Uterus (tissue), 3 donors: ENCODE measurements at regions not wholly inside any gene's neighbourhood (a gene's known extent, or its start where the extent isn't known, plus 50 kb on each side); places are given as distances from the start of the nearest gene placed in this dataset.

ENCODE experiments used
- DNase-seq, 2 donors: peaks; one replicate each; pipeline ENCODE4 v3.0.0-alpha.2; 2019 to 2020
- H3K27ac ChIP-seq, 2 donors: fragments of 200-600 bp; sonication (generic); 1 replicate in 1 of 2; 2 replicates in 1 of 2; pipeline ENCODE4 v1.5.1; 2016 to 2018
- H3K27me3 ChIP-seq, 2 donors: fragments of 200-600 bp; sonication (generic); one replicate each; pipeline ENCODE4 v1.5.1; 2018 to 2019; ENCODE audit warnings: control low read depth in 1 of 2
- H3K36me3 ChIP-seq, 2 donors: fragments of 200-600 bp; sonication (generic); one replicate each; pipeline ENCODE4 v1.5.1; 2019; ENCODE audit warnings: control low read depth in 1 of 2
- H3K4me1 ChIP-seq, 2 donors: fragments of 200-600 bp; sonication (generic); one replicate each; pipeline ENCODE4 v1.5.1; 2018 to 2019; ENCODE audit warnings: control low read depth in 1 of 2
- H3K4me3 ChIP-seq, 2 donors: fragments of 200-600 bp; sonication (generic); 1 replicate in 1 of 2; 2 replicates in 1 of 2; pipeline ENCODE4 v1.5.1; 2018 to 2019; ENCODE audit warnings: mild to moderate bottlenecking in 1 of 2
- H3K9me3 ChIP-seq, 2 donors: fragments of 200-600 bp; sonication (generic); one replicate each; pipeline ENCODE4 v1.5.1; 2019; ENCODE audit warnings: control low read depth in 1 of 2
- POLR2A ChIP-seq, 2 donors: fragments of 450-650 bp; IDR thresholded peaks; one replicate each; pipeline ENCODE4 v1.6.1; 2016; ENCODE audit warnings: antibody characterized with exemption in 2 of 2, mild to moderate bottlenecking in 1 of 2, moderate library complexity in 1 of 2
- intact Hi-C: fragments of 100-400 bp; cut with DNase I; formaldehyde crosslinking; loops from one replicate; pipeline ENCODE4 v1.15.1; 2023; ENCODE audit warnings: low total_unique reads
- TF ChIP-seq, protein P1 (sequence below), 4 experiments: fragments of 200-600 bp in 2 of 4; fragments of 450-650 bp in 2 of 4; sonication (generic) in 2 of 4; IDR thresholded peaks; one replicate each; pipeline ENCODE4 v1.5.1; 2016 to 2019; ENCODE audit warnings: antibody characterized with exemption in 4 of 4, mild to moderate bottlenecking in 2 of 4, moderate library complexity in 1 of 4
- donor health status: DM: yes; HTN: yes; CAD: no.

DNA sequence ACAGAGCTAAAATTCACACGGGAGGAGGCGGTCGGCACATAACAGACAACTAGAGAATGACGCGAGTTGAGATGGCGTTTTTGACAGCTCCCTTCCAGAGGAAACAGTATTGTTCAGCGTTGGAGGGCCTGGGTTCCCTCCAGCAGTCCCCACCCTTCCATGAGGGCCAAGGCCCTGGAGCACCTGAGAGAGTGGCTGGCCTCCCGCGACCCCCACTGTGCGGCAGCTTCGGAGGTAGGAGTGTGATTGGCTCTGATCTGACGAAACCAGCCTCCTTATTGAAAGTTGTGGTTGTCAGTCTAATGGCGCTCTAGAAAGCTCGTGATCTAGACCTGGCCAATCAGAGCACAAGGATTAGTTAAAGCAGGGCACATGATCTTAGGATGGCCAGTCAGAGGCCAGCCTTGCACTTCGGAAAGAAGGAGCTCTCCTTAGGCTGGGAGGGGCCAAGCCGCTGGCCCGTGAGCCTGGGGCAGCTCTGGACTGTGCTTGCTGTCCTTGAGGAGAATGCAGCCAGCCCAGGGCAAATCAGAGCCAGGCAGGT is 104.5 kb upstream of the CELF4 start:
- Histone ChIP-seq H3K36me3 (no peaks in the 10 kb centered on the region), H3K27ac (no peak overlapping the region), H3K27me3 (no peaks in the 10 kb centered on the region), H3K9me3 (no peaks in the 10 kb centered on the region), H3K4me1 (no peaks in the 10 kb centered on the region), H3K4me3 (no peak overlapping the region)
- intact Hi-C loops = no loop called here
- DNase-seq = no peak
- no peak for TF ChIP-seq POLR2A (IDR thresholded peaks at IDR 0.05)

DNA sequence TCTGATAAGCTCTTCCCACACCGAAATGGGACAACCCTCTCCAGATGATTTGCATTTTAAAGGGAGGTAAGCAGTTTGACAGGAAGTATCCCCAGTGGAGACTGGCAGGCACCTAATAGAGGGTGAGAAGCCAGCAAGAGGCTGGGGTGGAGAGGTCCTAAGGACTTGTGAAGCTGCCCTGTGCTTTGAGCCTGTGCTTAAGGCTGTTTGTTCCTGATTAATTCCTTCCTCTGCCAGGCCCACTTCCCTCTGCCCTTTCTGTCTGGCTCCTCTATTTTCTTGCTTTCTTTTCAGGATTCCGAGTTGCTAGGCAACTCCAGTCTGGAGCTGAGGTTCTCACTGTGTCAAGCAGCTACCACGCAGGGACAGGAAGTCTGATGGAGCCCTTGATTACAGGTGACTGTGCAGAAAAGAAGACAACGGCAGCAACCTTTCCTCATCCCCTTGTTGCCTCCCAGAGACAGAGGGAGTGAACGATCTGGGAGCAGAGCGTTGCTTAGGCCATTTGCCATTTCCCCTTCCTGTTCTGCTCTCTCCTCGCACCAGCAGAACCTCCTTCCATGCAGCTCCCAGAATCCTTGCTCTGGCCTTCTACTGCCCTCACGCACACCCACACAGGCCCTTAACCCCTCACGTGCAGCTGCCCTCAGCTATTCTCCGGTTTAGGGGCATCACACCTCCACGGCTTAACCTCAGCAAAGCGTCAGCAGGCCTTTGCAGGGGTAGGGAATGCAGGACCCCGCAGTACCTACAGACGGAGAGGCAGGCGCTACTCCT is 103.6 kb upstream of the CELF4 start:
- no peak for TF ChIP-seq POLR2A (IDR thresholded peaks at IDR 0.05)
- TF ChIP-seq, protein P1, sequence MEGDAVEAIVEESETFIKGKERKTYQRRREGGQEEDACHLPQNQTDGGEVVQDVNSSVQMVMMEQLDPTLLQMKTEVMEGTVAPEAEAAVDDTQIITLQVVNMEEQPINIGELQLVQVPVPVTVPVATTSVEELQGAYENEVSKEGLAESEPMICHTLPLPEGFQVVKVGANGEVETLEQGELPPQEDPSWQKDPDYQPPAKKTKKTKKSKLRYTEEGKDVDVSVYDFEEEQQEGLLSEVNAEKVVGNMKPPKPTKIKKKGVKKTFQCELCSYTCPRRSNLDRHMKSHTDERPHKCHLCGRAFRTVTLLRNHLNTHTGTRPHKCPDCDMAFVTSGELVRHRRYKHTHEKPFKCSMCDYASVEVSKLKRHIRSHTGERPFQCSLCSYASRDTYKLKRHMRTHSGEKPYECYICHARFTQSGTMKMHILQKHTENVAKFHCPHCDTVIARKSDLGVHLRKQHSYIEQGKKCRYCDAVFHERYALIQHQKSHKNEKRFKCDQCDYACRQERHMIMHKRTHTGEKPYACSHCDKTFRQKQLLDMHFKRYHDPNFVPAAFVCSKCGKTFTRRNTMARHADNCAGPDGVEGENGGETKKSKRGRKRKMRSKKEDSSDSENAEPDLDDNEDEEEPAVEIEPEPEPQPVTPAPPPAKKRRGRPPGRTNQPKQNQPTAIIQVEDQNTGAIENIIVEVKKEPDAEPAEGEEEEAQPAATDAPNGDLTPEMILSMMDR (IDR thresholded peaks at IDR 0.05) = no peak
- no peaks in the 10 kb centered on the region for H3K36me3 ChIP-seq
- H3K4me1 ChIP-seq = no peaks in the 10 kb centered on the region
- no peak overlapping the region for H3K27ac ChIP-seq
- H3K4me3 ChIP-seq = no peak overlapping the region
- H3K27me3 ChIP-seq = no peaks in the 10 kb centered on the region
- intact Hi-C loops = no loop called here
- DNase-seq = no peak
- H3K9me3 ChIP-seq = no peaks in the 10 kb centered on the region

GRCh38 chr18:37667836-37668235 is 102.2 kb upstream of the CELF4 start:
- H3K4me1 ChIP-seq = no peaks in the 10 kb centered on the region
- TF ChIP-seq POLR2A (IDR thresholded peaks at IDR 0.05) = no peak
- TF ChIP-seq, protein P1 (IDR thresholded peaks at IDR 0.05) = no peak
- no peaks in the 10 kb centered on the region for H3K36me3 ChIP-seq
- H3K27ac ChIP-seq = no peak overlapping the region
- H3K9me3 ChIP-seq = no peaks in the 10 kb centered on the region
- no peak for DNase-seq
- intact Hi-C loops = no loop called here
- H3K27me3 ChIP-seq = no peaks in the 10 kb centered on the region
- no peak overlapping the region for H3K4me3 ChIP-seq

DNA sequence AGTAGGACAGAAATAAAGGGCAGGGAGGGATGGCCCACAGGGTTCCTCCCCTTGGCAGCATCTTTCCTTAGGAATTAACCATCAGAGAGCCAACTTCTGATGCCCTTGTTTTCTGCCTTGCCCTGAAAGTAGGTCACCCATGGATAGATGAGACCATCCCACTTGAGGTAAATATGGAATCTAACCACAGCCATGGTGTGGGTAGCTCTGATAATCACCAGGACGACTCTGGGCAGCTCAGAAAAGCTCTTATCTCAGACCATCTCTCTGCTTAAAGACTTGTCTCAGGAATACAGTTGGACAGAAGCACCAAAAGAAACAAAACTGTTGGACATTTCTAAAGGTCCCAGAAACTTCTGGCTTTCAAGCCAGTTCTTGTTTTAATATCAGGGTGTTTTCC is 101.4 kb upstream of the CELF4 start:
- Histone ChIP-seq H3K27me3 (no peaks in the 10 kb centered on the region), H3K4me3 (no peak overlapping the region), H3K9me3 (no peaks in the 10 kb centered on the region), H3K4me1 (no peaks in the 10 kb centered on the region), H3K36me3 (no peaks in the 10 kb centered on the region), H3K27ac (no peak overlapping the region)
- no peak for DNase-seq
- intact Hi-C loops = no loop called here
- TF ChIP-seq, protein P1 (IDR thresholded peaks at IDR 0.05) = no peak
- TF ChIP-seq POLR2A (IDR thresholded peaks at IDR 0.05) = no peak

GRCh38 chr18:37666451-37666850 is 100.9 kb upstream of the CELF4 start:
- intact Hi-C loops = no loop called here

More at GRCh38 chr18:37666451-37666850, 100.9 kb upstream of the CELF4 start:
- DNase-seq = no peak
- Histone ChIP-seq H3K9me3 (no peaks in the 10 kb centered on the region), H3K27ac (no peak overlapping the region), H3K4me3 (no peak overlapping the region), H3K36me3 (no peaks in the 10 kb centered on the region), H3K4me1 (no peaks in the 10 kb centered on the region), H3K27me3 (no peaks in the 10 kb centered on the region)
- TF ChIP-seq, protein P1 (IDR thresholded peaks at IDR 0.05) = no peak
- no peak for TF ChIP-seq POLR2A (IDR thresholded peaks at IDR 0.05)
